OCI-LY1 (cell line): ENCODE measurements at regions not wholly inside any gene's neighbourhood (a gene's known extent, or its start where the extent isn't known, plus 50 kb on each side); places are given as distances from the start of the nearest gene placed in this dataset.

Experiments
- H2AFZ ChIP-seq: fragments of 200-600 bp; sonication (generic), shearing (Covaris generic); 2 replicates; pipeline ENCODE4 v1.6.0; 2014; ENCODE audit warnings: antibody characterized with exemption, mild to moderate bottlenecking, low read length
- H3F3A ChIP-seq: fragments of 200-600 bp; sonication (generic), shearing (Covaris generic); 2 replicates; pipeline ENCODE4 v1.6.0; 2014; ENCODE audit warnings: mild to moderate bottlenecking, antibody characterized with exemption, low read length, moderate library complexity; ENCODE audit not compliant: insufficient read depth
- H3K27ac ChIP-seq: fragments of 200-600 bp; sonication (generic); 2 replicates; pipeline ENCODE4 v1.5.1; 2014; ENCODE audit warnings: low read length, mixed run types, mild to moderate bottlenecking, low read depth; ENCODE audit not compliant: poor library complexity, severe bottlenecking
- H3K27me3 ChIP-seq: fragments of 200-600 bp; sonication (generic); 2 replicates; pipeline ENCODE4 v1.6.0; 2014; ENCODE audit warnings: antibody characterized with exemption, mild to moderate bottlenecking, low read length, moderate library complexity; ENCODE audit not compliant: insufficient read depth
- H3K36me3 ChIP-seq: fragments of 200-600 bp; sonication (generic); 2 replicates; pipeline ENCODE4 v1.6.1; 2014; ENCODE audit warnings: mild to moderate bottlenecking, antibody characterized with exemption, low read length, moderate library complexity, mixed read lengths; ENCODE audit not compliant: insufficient read depth
- H3K4me1 ChIP-seq: fragments of 200-600 bp; sonication (generic); 2 replicates; pipeline ENCODE4 v1.5.1; 2014; ENCODE audit warnings: mild to moderate bottlenecking, low read length, moderate library complexity; ENCODE audit not compliant: insufficient read depth, severe bottlenecking
- H3K4me2 ChIP-seq: fragments of 200-600 bp; sonication (generic), shearing (Covaris generic); 2 replicates; pipeline ENCODE4 v1.6.1; 2014; ENCODE audit warnings: low read length
- H3K4me3 ChIP-seq: fragments of 200-600 bp; sonication (generic); 2 replicates; pipeline ENCODE4 v1.5.1; 2014; ENCODE audit warnings: low read length, low read depth, mild to moderate bottlenecking, mixed read lengths; ENCODE audit not compliant: poor library complexity, severe bottlenecking
- H3K79me2 ChIP-seq: fragments of 200-600 bp; shearing (Covaris generic); 2 replicates; pipeline ENCODE4 v1.6.1; 2016; ENCODE audit warnings: mixed run types, low read length, mixed read lengths; ENCODE audit not compliant: insufficient read depth
- H3K9ac ChIP-seq: fragments of 200-600 bp; sonication (generic), shearing (Covaris generic); 2 replicates; pipeline ENCODE4 v1.6.1; 2014; ENCODE audit warnings: mild to moderate bottlenecking, low read length, mixed read lengths
- H3K9me2 ChIP-seq: fragments of 200-600 bp; sonication (generic), shearing (Covaris generic); 2 replicates; pipeline ENCODE4 v1.6.1; 2014; ENCODE audit warnings: low read depth, mild to moderate bottlenecking, low read length, mixed read lengths
- H3K9me3 ChIP-seq: fragments of 200-600 bp; shearing (Covaris generic); 2 replicates; pipeline ENCODE4 v1.6.1; 2014; ENCODE audit warnings: low read length, mixed read lengths
- H4K20me1 ChIP-seq: fragments of 200-600 bp; sonication (generic), shearing (Covaris generic); 2 replicates; pipeline ENCODE4 v1.6.0; 2016; ENCODE audit warnings: mild to moderate bottlenecking, low read length; ENCODE audit not compliant: insufficient read depth
- CTCF ChIP-seq: fragments of 200-600 bp; sonication (generic), shearing (Covaris generic); IDR thresholded peaks from 2 replicates; pipeline ENCODE4 v1.5.1; 2017; ENCODE audit warnings: mild to moderate bottlenecking, antibody characterized with exemption, low read length, moderate library complexity, mixed read lengths
- EZH2 ChIP-seq: fragments of 200-600 bp; sonication (generic), shearing (Covaris generic); IDR thresholded peaks from 2 replicates; pipeline ENCODE4 v1.8.0; 2017; ENCODE audit warnings: borderline replicate concordance, mixed run types, mild to moderate bottlenecking, antibody characterized with exemption, low read length, moderate library complexity, mixed read lengths

- Histone ChIP-seq H3K27ac (no peak overlapping the region), H4K20me1 (no peaks in the 10 kb centered on the region), H3K9me3 (no peaks in the 10 kb centered on the region), H3K4me2 (no peak overlapping the region), H2AFZ (no peak overlapping the region), H3F3A (no peaks in the 10 kb centered on the region), H3K9ac (no peak overlapping the region), H3K36me3 (no peaks in the 10 kb centered on the region), H3K9me2 (no peaks in the 10 kb centered on the region), H3K27me3 (no peaks in the 10 kb centered on the region), H3K4me3 (no peak overlapping the region), H3K4me1 (no peaks in the 10 kb centered on the region), H3K79me2 (no peaks in the 10 kb centered on the region)
- TF ChIP-seq CTCF, result no peak
- no peak for TF ChIP-seq EZH2
Observed at GRCh38 chr11:92663539-92663938, 305.9 kb upstream of the MTNR1B start.

GRCh38 chr11:92667486-92668152 lies 301.8 kb upstream of the MTNR1B start:
- H3K4me2 ChIP-seq, result no peak overlapping the region
- no peak overlapping the region for H3K27ac ChIP-seq
- TF ChIP-seq CTCF (no peak), EZH2 (no peak)
- no peak overlapping the region for H3K9ac ChIP-seq
- H3F3A ChIP-seq, result no peaks in the 10 kb centered on the region
- no peaks in the 10 kb centered on the region for H3K4me1 ChIP-seq
- no peak overlapping the region for H3K4me3 ChIP-seq
- H3K79me2 ChIP-seq, result no peaks in the 10 kb centered on the region
- no peaks in the 10 kb centered on the region for H3K36me3 ChIP-seq
- no peaks in the 10 kb centered on the region for H3K27me3 ChIP-seq
- no peaks in the 10 kb centered on the region for H3K9me3 ChIP-seq
- no peaks in the 10 kb centered on the region for H3K9me2 ChIP-seq
- no peak overlapping the region for H2AFZ ChIP-seq
- H4K20me1 ChIP-seq, result no peaks in the 10 kb centered on the region

- H3K27me3 ChIP-seq, result no peaks in the 10 kb centered on the region
- H3K27ac ChIP-seq, result no peak overlapping the region
- H3K9ac ChIP-seq, result no peak overlapping the region
- no peaks in the 10 kb centered on the region for H3K79me2 ChIP-seq
- H3K36me3 ChIP-seq, result no peaks in the 10 kb centered on the region
- no peaks in the 10 kb centered on the region for H3K9me3 ChIP-seq
- H4K20me1 ChIP-seq, result no peaks in the 10 kb centered on the region
- H3K4me2 ChIP-seq, result no peak overlapping the region
- H3K4me3 ChIP-seq, result no peak overlapping the region
- H3K9me2 ChIP-seq, result no peaks in the 10 kb centered on the region
- no peak overlapping the region for H2AFZ ChIP-seq
- no peaks in the 10 kb centered on the region for H3K4me1 ChIP-seq
- H3F3A ChIP-seq, result no peaks in the 10 kb centered on the region
- TF ChIP-seq CTCF, result no peak
- TF ChIP-seq EZH2, result no peak
Observed at GRCh38 chr11:92670308-92670890, 299.1 kb upstream of the MTNR1B start.
